ENCODE measurements at regions not wholly inside any gene's neighbourhood (a gene's known extent, or its start where the extent isn't known, plus 50 kb on each side); places are given as distances from the start of the nearest gene placed in this dataset.

DNA sequence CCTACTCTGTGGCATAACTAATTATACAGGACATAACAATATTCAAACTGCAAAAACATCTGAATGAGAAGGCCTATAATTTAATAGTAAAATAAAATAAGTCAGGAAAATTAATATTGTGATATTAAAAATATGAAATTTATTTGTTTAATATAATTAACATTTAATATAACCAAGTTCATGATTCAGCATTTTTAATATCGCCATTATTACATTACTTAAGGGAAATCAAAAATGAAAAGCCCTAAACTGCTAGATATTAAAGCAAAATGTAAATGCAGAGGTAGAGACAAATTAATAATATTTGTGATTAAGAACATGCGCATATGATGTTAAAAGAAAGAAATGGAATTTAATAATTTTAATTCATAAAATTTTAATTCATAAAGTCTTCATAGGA lies 683.4 kb upstream of the EYS start:
- H3K4me3 ChIP-seq (ENCODE audit: low read length): no peak overlapping the region
- TF ChIP-seq ZNF274 (IDR thresholded peaks at IDR 0.05; ENCODE audit: low read depth, low read length): no peak

- H3K4me3 ChIP-seq (ENCODE audit: low read length): no peak overlapping the region
- no peak for TF ChIP-seq ZNF274 (IDR thresholded peaks at IDR 0.05; ENCODE audit: low read depth, low read length)
Measured at GRCh38 chr6:66376001-66376400, 669.0 kb upstream of the EYS start.

DNA sequence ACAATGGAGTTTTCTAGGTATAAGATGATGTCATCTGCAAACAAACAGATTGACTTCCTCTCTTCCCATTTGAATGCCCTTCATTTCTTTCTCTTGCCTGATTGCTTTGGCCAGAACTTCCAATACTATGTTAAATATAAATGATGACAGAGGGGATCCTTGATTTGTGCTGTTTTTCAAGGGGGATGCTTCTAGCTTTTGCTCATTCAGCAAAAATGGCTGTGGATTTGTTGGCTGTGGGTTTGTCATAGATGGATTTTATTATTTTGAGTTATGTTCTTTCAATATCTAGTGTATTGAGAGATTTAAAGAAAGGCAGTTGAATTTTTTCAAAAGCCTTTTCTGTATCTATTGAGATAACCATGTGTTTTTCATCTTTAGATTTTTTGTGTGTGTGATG lies 662.4 kb upstream of the EYS start:
- H3K4me3 ChIP-seq (ENCODE audit: low read length): no peak overlapping the region
- no peak for TF ChIP-seq ZNF274 (IDR thresholded peaks at IDR 0.05; ENCODE audit: low read depth, low read length)

DNA sequence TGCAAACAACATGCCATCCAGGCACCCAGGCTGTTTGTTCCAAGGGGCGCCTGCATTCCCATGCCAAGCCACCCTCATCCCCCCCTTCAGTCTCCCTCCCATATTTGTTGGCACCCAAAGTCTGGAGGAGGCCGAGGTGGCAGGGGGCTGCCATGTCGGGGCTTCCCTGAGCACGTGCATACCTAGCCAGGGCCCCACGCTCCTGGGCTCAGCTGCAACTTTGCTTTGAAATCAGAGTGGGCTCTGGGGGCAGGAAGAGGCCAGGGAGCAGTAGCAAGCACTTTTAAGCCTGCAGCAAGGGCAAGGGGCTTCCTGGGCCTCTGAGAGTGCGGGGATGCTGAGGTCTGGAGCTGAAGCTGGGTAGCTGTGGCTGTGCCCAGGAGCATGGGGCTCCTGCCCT lies 655.9 kb upstream of the EYS start:
- no peak for TF ChIP-seq ZNF274 (IDR thresholded peaks at IDR 0.05; ENCODE audit: low read depth, low read length)
- no peak overlapping the region for H3K4me3 ChIP-seq (ENCODE audit: low read length)

DNA sequence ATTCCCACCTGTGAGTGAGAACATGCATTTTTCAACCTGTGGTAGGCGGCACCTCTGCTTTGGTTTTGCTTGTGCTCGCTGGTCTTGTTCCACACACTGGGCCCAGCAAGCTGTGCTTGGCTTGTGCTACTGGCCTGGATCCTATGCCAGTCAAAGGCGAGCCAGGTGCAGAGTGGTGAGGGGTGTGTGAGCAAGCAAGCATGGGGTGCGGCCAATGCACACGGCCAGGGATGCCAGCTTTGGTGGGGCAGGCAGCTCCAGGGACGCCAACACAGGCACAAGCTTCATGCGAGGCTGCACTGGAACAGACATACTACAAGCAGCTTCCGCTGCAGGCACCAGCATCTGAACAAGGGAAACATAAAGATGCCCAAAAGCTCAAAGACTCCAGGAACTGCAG lies 654.9 kb upstream of the EYS start:
- TF ChIP-seq ZNF274 (IDR thresholded peaks at IDR 0.05; ENCODE audit: low read depth, low read length): no peak
- no peak overlapping the region for H3K4me3 ChIP-seq (ENCODE audit: low read length)

- no peak overlapping the region for H3K4me3 ChIP-seq (ENCODE audit: low read length)
- TF ChIP-seq ZNF274 (IDR thresholded peaks at IDR 0.05; ENCODE audit: low read depth, low read length): no peak
Measured at GRCh38 chr6:66357781-66358180, 650.8 kb upstream of the EYS start.

- no peak for TF ChIP-seq ZNF274 (IDR thresholded peaks at IDR 0.05; ENCODE audit: low read depth, low read length)
- no peak overlapping the region for H3K4me3 ChIP-seq (ENCODE audit: low read length)
Measured at GRCh38 chr6:66355471-66355870, 648.4 kb upstream of the EYS start.

- no peak overlapping the region for H3K4me3 ChIP-seq (ENCODE audit: low read length)
- no peak for TF ChIP-seq ZNF274 (IDR thresholded peaks at IDR 0.05; ENCODE audit: low read depth, low read length)
Measured at GRCh38 chr6:66344796-66345195, 637.8 kb upstream of the EYS start.

DNA sequence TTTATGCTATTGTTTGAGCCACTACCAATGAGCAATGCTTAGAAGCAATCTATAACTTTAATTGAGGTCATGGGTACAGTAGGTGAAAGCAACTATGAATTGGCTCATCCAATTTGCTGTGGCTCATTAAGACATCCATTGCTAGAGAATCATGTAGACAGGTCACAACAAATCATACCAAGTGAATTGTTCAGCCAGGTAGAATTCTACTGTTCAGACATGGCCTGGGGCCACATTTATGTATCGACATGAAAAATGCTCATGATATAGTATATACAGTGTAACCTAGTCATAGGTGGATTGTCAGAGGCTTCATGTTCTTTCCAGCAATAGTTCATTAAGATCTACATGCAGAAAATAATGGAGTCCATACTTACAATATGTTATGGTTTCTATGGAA lies 633.7 kb upstream of the EYS start:
- no peak overlapping the region for H3K4me3 ChIP-seq (ENCODE audit: low read length)
- TF ChIP-seq ZNF274 (IDR thresholded peaks at IDR 0.05; ENCODE audit: low read depth, low read length): no peak

- no peak for TF ChIP-seq ZNF274 (IDR thresholded peaks at IDR 0.05; ENCODE audit: low read depth, low read length)
- H3K4me3 ChIP-seq (ENCODE audit: low read length): no peak overlapping the region
Measured at GRCh38 chr6:66336176-66336575, 629.1 kb upstream of the EYS start.

DNA sequence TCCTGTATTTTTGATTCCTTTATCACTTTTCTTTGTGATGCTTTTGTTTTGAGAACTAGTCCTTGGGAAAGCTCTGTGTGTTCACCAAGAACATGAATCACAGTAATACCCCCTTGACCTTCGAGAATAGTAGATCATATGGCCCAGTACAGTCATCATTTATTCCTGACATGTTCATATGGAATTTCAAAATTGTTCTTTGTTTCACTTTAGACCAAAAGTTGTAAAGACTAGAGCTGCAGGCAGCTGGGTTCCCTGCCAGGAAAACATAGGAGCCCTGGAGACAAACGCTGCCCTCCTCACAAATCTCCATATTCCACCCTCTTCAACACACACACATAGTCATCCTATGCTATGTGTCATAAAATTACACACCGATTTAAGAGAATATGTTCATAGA lies 621.2 kb upstream of the EYS start:
- H3K4me3 ChIP-seq (ENCODE audit: low read length): no peak overlapping the region
- TF ChIP-seq ZNF274 (IDR thresholded peaks at IDR 0.05; ENCODE audit: low read depth, low read length): no peak

GRCh38 chr6:66326228-66326627 lies 619.2 kb upstream of the EYS start:
- TF ChIP-seq ZNF274 (IDR thresholded peaks at IDR 0.05; ENCODE audit: low read depth, low read length): no peak
- no peak overlapping the region for H3K4me3 ChIP-seq (ENCODE audit: low read length)

GRCh38 chr6:66321017-66321416 lies 614.0 kb upstream of the EYS start:
- no peak overlapping the region for H3K4me3 ChIP-seq (ENCODE audit: low read length)

GRCh38 chr6:66307490-66307889 lies 600.5 kb upstream of the EYS start:
- no peak overlapping the region for H3K4me3 ChIP-seq (ENCODE audit: low read length)
- TF ChIP-seq ZNF274 (IDR thresholded peaks at IDR 0.05; ENCODE audit: low read depth, low read length): no peak

More at GRCh38 chr6:66321017-66321416, 614.0 kb upstream of the EYS start:
- no peak for TF ChIP-seq ZNF274 (IDR thresholded peaks at IDR 0.05; ENCODE audit: low read depth, low read length)

DNA sequence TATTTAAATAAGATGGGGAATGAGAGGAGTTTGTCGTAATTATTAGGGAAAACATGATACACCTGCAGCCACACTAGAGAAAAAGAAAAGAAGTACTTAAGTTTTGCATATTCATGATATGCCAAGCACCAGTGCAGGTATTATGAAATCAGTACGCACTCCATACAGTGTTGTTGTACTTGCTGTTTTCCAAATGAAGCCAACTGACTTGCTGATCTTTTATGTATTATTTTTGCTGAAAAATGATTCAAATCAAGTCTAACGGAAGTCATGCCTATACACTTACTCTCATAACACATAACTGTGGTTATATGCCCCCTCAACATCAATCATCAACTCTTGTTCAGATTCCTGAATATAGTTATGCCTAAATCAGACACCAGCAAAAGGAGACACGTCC lies 584.9 kb upstream of the EYS start:
- H3K4me3 ChIP-seq (ENCODE audit: low read length): no peak overlapping the region
- no peak for TF ChIP-seq ZNF274 (IDR thresholded peaks at IDR 0.05; ENCODE audit: low read depth, low read length)

DNA sequence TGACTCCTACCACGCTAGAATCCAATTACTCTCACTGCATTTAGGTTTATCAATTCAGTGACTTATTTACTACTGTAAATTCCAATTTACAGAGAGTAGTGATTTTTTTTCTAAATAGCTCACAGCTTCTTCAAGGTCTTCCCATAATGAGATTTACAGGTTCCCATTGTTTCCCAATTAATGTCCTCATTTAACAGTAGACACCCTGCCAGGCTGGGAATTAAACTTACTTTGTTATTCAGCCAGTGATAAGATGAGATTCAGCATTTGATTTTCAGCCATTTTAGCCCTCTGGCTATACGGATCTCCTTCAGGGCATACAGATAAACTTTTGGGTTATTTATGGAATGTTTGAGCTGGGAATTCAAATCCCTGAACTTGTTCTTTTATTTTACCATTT lies 582.9 kb upstream of the EYS start:
- H3K4me3 ChIP-seq (ENCODE audit: low read length): no peak overlapping the region
- no peak for TF ChIP-seq ZNF274 (IDR thresholded peaks at IDR 0.05; ENCODE audit: low read depth, low read length)

DNA sequence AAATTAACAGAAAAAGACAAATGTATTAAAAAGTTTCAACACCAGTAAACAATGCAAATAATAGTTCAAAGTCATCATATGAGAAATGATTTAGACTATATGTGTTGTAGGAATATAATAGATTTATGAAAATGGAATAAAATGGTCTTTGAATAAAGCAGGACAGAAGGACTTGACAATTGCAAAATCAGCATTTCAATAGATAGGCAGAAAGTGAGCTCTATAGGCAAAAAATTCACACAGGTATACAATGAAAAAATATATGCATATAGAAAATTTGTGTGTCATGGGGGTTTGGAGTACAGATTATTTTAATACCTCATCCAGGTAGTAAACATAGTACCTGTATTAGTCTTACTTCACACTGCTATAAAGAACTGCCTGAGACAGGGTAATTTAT lies 571.1 kb upstream of the EYS start:
- H3K4me3 ChIP-seq (ENCODE audit: low read length): no peak overlapping the region
- no peak for TF ChIP-seq ZNF274 (IDR thresholded peaks at IDR 0.05; ENCODE audit: low read depth, low read length)

Data from GM08714 (cell line).